Tibial nerve (tissue), 4 donors: ENCODE measurements at regions not wholly inside any gene's neighbourhood (a gene's known extent, or its start where the extent isn't known, plus 50 kb on each side); places are given as distances from the start of the nearest gene placed in this dataset.

Source experiments
- DNase-seq, 2 donors: peaks; one replicate each; pipeline ENCODE4 v3.0.0-alpha.2; 2019; ENCODE audit warnings: low spot score in 2 of 2
- H3K27ac ChIP-seq, 4 donors: fragments of 200-600 bp; sonication (generic) in 3 of 4; one replicate each; pipeline ENCODE4 v1.5.1; 2017 to 2019; ENCODE audit warnings: mild to moderate bottlenecking in 1 of 4
- H3K27me3 ChIP-seq, 2 donors: fragments of 200-600 bp; sonication (generic) in 1 of 2; one replicate each; pipeline versions ENCODE4 v1.5.1 to v1.6.0; 2017 to 2019
- H3K36me3 ChIP-seq, 3 donors: fragments of 200-600 bp; sonication (generic); one replicate each; pipeline ENCODE4 v1.5.1; 2018 to 2019
- H3K4me1 ChIP-seq, 4 donors: fragments of 200-600 bp; sonication (generic) in 3 of 4; one replicate each; pipeline ENCODE4 v1.5.1; 2017 to 2019
- H3K4me3 ChIP-seq, 4 donors: fragments of 200-600 bp; sonication (generic) in 3 of 4; one replicate each; pipeline ENCODE4 v1.5.1; 2017 to 2019; ENCODE audit warnings: mild to moderate bottlenecking in 1 of 4, moderate library complexity in 1 of 4
- H3K9me3 ChIP-seq, 4 donors: fragments of 200-600 bp; sonication (generic) in 3 of 4; one replicate each; pipeline ENCODE4 v1.5.1; 2017 to 2019
- EP300 ChIP-seq, 2 donors: sonication (generic); formaldehyde crosslinking; IDR thresholded peaks; one replicate each; pipeline ENCODE4 v1.6.1; 2017; ENCODE audit warnings: antibody characterized with exemption in 2 of 2, mild to moderate bottlenecking in 1 of 2
- POLR2A ChIP-seq, 2 donors: fragments of 450-650 bp; IDR thresholded peaks; one replicate each; pipeline ENCODE4 v1.6.1; 2017; ENCODE audit warnings: antibody characterized with exemption in 2 of 2, mild to moderate bottlenecking in 2 of 2, moderate library complexity in 2 of 2
- WGBS, 2 donors: methylation state at CpG; one replicate each; pipeline ENCODE4 v1.1.5; 2018; 5-methylcytosine and 5-hydroxymethylcytosine counted together
- TF ChIP-seq, protein P1 (sequence below), 5 experiments: fragments of 200-600 bp in 3 of 5; fragments of 450-650 bp in 2 of 5; sonication (generic) in 3 of 5; IDR thresholded peaks; one replicate each; pipeline ENCODE4 v1.5.1; 2016 to 2019; ENCODE audit warnings: antibody characterized with exemption in 5 of 5, mild to moderate bottlenecking in 3 of 5, moderate library complexity in 2 of 5

DNA sequence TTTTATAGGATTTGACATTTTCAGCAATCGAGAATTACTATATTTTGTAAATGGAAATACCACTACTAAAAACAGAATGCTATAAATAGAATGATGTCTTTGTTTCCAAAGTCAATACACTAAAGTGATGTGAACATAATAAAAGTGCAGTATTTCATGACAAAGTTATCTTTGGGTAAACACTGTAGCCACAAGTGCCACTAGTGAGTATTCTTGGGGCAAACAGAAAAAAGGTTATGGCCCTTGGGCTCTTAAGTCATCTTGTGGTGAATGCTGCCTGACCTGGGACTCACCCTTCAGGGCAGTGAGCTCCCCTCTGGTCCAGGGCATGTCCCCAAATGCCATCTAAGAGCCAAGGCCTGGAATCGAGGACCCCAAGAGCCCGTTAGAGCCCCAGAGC is 99.2 kb upstream of the KYNU start:
- WGBS, 2 donors, result 50 to 62% methylated on average over 3 of the region's 3 CpGs
- Histone ChIP-seq H3K4me3 (no peak overlapping the region), H3K36me3 (no peaks in the 10 kb centered on the region), H3K27me3 (no peaks in the 10 kb centered on the region), H3K4me1 (no peaks in the 10 kb centered on the region), H3K27ac (no peak overlapping the region), H3K9me3 (peaks cover 0 to 7% (median 2%) of the 10 kb centered on the region in 4 donors)
- TF ChIP-seq POLR2A (IDR thresholded peaks at IDR 0.05), result no peak
- TF ChIP-seq EP300 (IDR thresholded peaks at IDR 0.05), result no peak
- TF ChIP-seq, protein P1, sequence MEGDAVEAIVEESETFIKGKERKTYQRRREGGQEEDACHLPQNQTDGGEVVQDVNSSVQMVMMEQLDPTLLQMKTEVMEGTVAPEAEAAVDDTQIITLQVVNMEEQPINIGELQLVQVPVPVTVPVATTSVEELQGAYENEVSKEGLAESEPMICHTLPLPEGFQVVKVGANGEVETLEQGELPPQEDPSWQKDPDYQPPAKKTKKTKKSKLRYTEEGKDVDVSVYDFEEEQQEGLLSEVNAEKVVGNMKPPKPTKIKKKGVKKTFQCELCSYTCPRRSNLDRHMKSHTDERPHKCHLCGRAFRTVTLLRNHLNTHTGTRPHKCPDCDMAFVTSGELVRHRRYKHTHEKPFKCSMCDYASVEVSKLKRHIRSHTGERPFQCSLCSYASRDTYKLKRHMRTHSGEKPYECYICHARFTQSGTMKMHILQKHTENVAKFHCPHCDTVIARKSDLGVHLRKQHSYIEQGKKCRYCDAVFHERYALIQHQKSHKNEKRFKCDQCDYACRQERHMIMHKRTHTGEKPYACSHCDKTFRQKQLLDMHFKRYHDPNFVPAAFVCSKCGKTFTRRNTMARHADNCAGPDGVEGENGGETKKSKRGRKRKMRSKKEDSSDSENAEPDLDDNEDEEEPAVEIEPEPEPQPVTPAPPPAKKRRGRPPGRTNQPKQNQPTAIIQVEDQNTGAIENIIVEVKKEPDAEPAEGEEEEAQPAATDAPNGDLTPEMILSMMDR (IDR thresholded peaks at IDR 0.05), result no peak
- no peak for DNase-seq

DNA sequence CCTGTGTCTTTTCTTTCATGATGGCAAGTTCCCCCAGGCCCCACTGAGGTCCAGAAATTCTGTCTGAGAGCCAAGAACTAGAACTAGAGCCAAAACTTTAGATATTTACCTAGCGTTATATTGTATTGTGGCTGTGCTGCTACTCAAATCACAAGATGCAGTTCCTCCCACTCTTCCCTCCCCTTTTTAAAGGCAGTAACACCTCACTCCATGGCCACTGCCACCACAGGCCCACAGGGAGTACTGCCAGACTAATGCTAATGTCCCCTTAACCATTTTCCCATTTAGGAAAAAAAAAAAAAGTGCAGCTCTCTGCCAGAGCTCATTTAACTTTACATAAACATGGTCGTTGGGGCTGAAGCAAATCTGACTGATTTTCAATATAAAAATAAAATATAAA is 99.7 kb upstream of the KYNU start:
- no peaks in the 10 kb centered on the region for H3K36me3 ChIP-seq
- no peaks in the 10 kb centered on the region for H3K4me1 ChIP-seq
- no peak overlapping the region for H3K4me3 ChIP-seq
- no peaks in the 10 kb centered on the region for H3K27me3 ChIP-seq
- H3K27ac ChIP-seq, result no peak overlapping the region
- peaks cover 0 to 7% (median 2%) of the 10 kb centered on the region in 4 donors for H3K9me3 ChIP-seq
- WGBS, 2 donors, result 71 to 77% methylated on average over 2 of the region's 2 CpGs
- TF ChIP-seq, protein P1 (IDR thresholded peaks at IDR 0.05), result no peak
- no peak for TF ChIP-seq EP300 (IDR thresholded peaks at IDR 0.05)
- no peak for TF ChIP-seq POLR2A (IDR thresholded peaks at IDR 0.05)
- no peak for DNase-seq

DNA sequence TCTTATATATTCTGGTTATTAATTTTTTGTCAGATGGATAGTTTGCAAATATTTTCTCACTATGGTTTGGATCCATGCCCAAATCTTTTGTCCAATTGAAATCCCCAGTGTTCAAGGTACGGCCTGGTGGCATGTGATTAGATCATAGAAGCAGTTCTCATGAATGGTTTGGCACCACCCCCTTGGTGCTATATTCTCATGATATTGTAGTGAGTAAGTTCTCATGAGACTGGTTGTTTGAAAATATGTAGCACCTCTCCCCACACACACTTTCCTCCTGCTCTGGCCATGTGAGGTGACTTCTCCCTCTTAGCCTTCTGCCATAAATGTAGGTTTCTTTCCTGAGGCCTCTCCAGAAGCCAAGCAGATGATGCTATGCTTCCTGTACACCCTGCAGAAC is 107.7 kb upstream of the KYNU start:
- Histone ChIP-seq H3K4me1 (no peaks in the 10 kb centered on the region), H3K4me3 (no peak overlapping the region), H3K27me3 (no peaks in the 10 kb centered on the region), H3K27ac (no peak overlapping the region), H3K36me3 (no peaks in the 10 kb centered on the region), H3K9me3 (peaks cover 0 to 26% (median 0%) of the 10 kb centered on the region in 4 donors)
- no peak for DNase-seq
- no peak for TF ChIP-seq EP300 (IDR thresholded peaks at IDR 0.05)
- no peak for TF ChIP-seq POLR2A (IDR thresholded peaks at IDR 0.05)
- TF ChIP-seq, protein P1 (IDR thresholded peaks at IDR 0.05), result no peak
- 78 to 81% methylated on average over 1 of the region's 1 CpG for WGBS, 2 donors

DNA sequence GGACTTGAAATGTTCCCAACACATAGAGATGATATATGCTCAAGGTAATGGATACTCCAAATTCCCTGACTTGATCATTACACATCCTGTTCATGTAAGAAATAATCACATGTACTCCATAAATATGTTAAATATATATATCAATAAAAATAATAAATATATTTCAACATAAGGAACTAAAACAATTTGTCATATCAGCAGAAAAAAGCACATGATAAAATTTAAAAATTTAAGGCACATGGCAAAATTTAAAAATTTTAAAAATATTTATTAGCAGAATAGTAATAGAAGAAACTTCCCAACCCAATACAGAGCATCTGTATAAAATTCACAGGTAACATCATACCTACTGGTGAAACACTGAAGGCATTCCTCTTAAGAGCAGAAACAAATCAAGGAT is 109.6 kb upstream of the KYNU start:
- H3K4me3 ChIP-seq, result no peak overlapping the region
- peaks cover 0 to 31% (median 3%) of the 10 kb centered on the region in 4 donors for H3K9me3 ChIP-seq
- no peaks in the 10 kb centered on the region for H3K4me1 ChIP-seq
- no peaks in the 10 kb centered on the region for H3K36me3 ChIP-seq
- no peak overlapping the region for H3K27ac ChIP-seq
- TF ChIP-seq EP300 (IDR thresholded peaks at IDR 0.05) (no peak), POLR2A (IDR thresholded peaks at IDR 0.05) (no peak)
- TF ChIP-seq, protein P1 (IDR thresholded peaks at IDR 0.05), result no peak
- no peak for DNase-seq
- H3K27me3 ChIP-seq, result no peaks in the 10 kb centered on the region

DNA sequence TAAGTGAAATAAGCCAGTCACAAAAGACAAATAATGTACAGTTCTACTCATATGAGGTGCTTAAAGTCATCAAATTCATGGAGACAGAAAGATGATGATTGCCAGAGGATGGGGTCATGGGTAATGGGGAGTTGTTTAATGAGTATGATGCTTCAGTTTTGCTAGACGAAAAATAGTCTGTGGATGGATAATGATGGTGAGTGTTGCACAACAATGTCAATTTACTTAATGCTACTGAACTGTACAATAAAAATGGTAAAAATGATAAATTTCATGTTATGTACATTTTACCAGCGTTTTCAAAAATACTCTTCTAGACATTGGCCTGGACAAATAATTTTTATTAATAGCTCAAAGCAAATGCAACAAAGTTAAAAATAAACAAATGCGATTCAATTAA is 118.5 kb upstream of the KYNU start:
- Histone ChIP-seq H3K36me3 (no peaks in the 10 kb centered on the region), H3K9me3 (peaks cover 0 to 7% (median 0%) of the 10 kb centered on the region in 4 donors), H3K4me3 (no peak overlapping the region), H3K27ac (no peak overlapping the region), H3K27me3 (no peaks in the 10 kb centered on the region), H3K4me1 (no peaks in the 10 kb centered on the region)
- 82 to 84% methylated on average over 3 of the region's 3 CpGs for WGBS, 2 donors
- no peak for DNase-seq
- TF ChIP-seq, protein P1 (IDR thresholded peaks at IDR 0.05), result no peak
- TF ChIP-seq POLR2A (IDR thresholded peaks at IDR 0.05) (no peak), EP300 (IDR thresholded peaks at IDR 0.05) (no peak)
